ENCODE measurements at regions not wholly inside any gene's neighbourhood (a gene's known extent, or its start where the extent isn't known, plus 50 kb on each side); places are given as distances from the start of the nearest gene placed in this dataset.

GRCh38 chr7:7100432-7100849 is 81.9 kb upstream of the C1GALT1 start:
- no peak for TF ChIP-seq PATZ1 (CRISPR knock-in tag; IDR thresholded peaks at IDR 0.05; ENCODE audit: borderline replicate concordance)
- TF ChIP-seq SNAI2 (CRISPR knock-in tag; IDR thresholded peaks at IDR 0.05) = no peak
- no peak for TF ChIP-seq CREB5 (CRISPR knock-in tag; IDR thresholded peaks at IDR 0.05; ENCODE audit: low read depth)
